Liver (tissue), 8 donors: ENCODE measurements at regions not wholly inside any gene's neighbourhood (a gene's known extent, or its start where the extent isn't known, plus 50 kb on each side); places are given as distances from the start of the nearest gene placed in this dataset.
"Not testable (repeated sequence)": the region's sequence is repeated elsewhere in the genome, so short reads cannot be mapped to it uniquely, and the experiment has no call there.

Source experiments
- DNase-seq: peaks from one replicate; pipeline ENCODE4 v3.0.0-alpha.2; 2017; ENCODE audit warnings: low spot score
- H3K27ac ChIP-seq, 2 donors: one replicate each; pipeline ENCODE4 v1.7.0; 2013; ENCODE audit warnings: inconsistent platforms in 2 of 2, low read length in 2 of 2, control low read depth in 1 of 2, low read depth in 1 of 2, mild to moderate bottlenecking in 1 of 2
- H3K27me3 ChIP-seq, 4 donors: one replicate each; pipeline versions ENCODE4 v1.6.1 to v1.7.0; 2013; ENCODE audit warnings: low read length in 3 of 4, inconsistent platforms in 1 of 4, mild to moderate bottlenecking in 1 of 4, moderate library complexity in 1 of 4; ENCODE audit not compliant: control insufficient read depth in 4 of 4, insufficient read depth in 4 of 4
- H3K36me3 ChIP-seq, 4 donors: one replicate each; pipeline versions ENCODE4 v1.6.1 to v1.7.0; 2013; ENCODE audit warnings: low read length in 3 of 4, mild to moderate bottlenecking in 3 of 4, low read depth in 1 of 4, moderate library complexity in 1 of 4; ENCODE audit not compliant: control insufficient read depth in 4 of 4, insufficient read depth in 3 of 4
- H3K4me1 ChIP-seq, 4 donors: one replicate each; pipeline versions ENCODE4 v1.6.1 to v1.7.0; 2013; ENCODE audit warnings: low read length in 3 of 4, mild to moderate bottlenecking in 3 of 4, moderate library complexity in 1 of 4; ENCODE audit not compliant: control insufficient read depth in 4 of 4, insufficient read depth in 4 of 4
- H3K4me3 ChIP-seq, 3 donors: one replicate each; pipeline versions ENCODE4 v1.6.1 to v1.7.0; 2013; ENCODE audit warnings: low read length in 3 of 3, control low read depth in 1 of 3, low read depth in 1 of 3, mild to moderate bottlenecking in 1 of 3
- H3K9ac ChIP-seq, 2 donors: one replicate each; pipeline ENCODE4 v1.7.0; 2013; ENCODE audit warnings: low read length in 2 of 2, mild to moderate bottlenecking in 2 of 2, moderate library complexity in 2 of 2, control low read depth in 1 of 2, low read depth in 1 of 2
- H3K9me3 ChIP-seq, 4 donors: one replicate each; pipeline versions ENCODE4 v1.6.1 to v1.7.0; 2013; ENCODE audit warnings: low read length in 3 of 4; ENCODE audit not compliant: control insufficient read depth in 4 of 4
- CTCF ChIP-seq: fragments of 150-350 bp; IDR thresholded peaks from 2 replicates; pipeline ENCODE4 v1.5.1; 2017; ENCODE audit warnings: improper control_type of control experiment, low read depth, low read length; ENCODE audit not compliant: missing input control
- FOXA2 ChIP-seq: IDR thresholded peaks from 2 replicates; pipeline ENCODE4 v1.6.1; 2016; ENCODE audit warnings: antibody characterized with exemption
- GABPA ChIP-seq, 2 donors: IDR thresholded peaks in 1 of 2; conservative IDR thresholded peaks in 1 of 2; 2 replicates each; pipeline ENCODE4 v1.6.1; 2016; ENCODE audit warnings: antibody characterized with exemption in 2 of 2, mild to moderate bottlenecking in 1 of 2, moderate library complexity in 1 of 2
- HNF4A ChIP-seq, 2 donors: conservative IDR thresholded peaks; 2 replicates each; pipeline ENCODE4 v1.6.1; 2016; ENCODE audit warnings: antibody characterized with exemption in 2 of 2, mild to moderate bottlenecking in 2 of 2
- HNF4G ChIP-seq: IDR thresholded peaks from 2 replicates; pipeline ENCODE4 v1.6.1; 2016; ENCODE audit warnings: antibody characterized with exemption
- JUND ChIP-seq, 2 donors: IDR thresholded peaks; 2 replicates each; pipeline ENCODE4 v1.6.1; 2016; ENCODE audit warnings: antibody characterized with exemption in 2 of 2
- MAX ChIP-seq: IDR thresholded peaks from 2 replicates; pipeline ENCODE4 v1.6.1; 2016; ENCODE audit warnings: antibody characterized with exemption
- NR2F2 ChIP-seq: IDR thresholded peaks from 2 replicates; pipeline ENCODE4 v1.6.1; 2016; ENCODE audit warnings: antibody characterized with exemption
- RXRA ChIP-seq, 2 donors: IDR thresholded peaks; 2 replicates each; pipeline ENCODE4 v1.6.1; 2017 to 2018; ENCODE audit warnings: antibody characterized with exemption in 2 of 2, mild to moderate bottlenecking in 1 of 2
- SP1 ChIP-seq: IDR thresholded peaks from 2 replicates; pipeline ENCODE4 v1.6.1; 2018; ENCODE audit warnings: antibody characterized with exemption, mild to moderate bottlenecking
- WGBS: extraction: QIAGEN DNeasy Blood & Tissue Kit; methylation state at CpG from one replicate; pipeline ENCODE4 v1.1.7; 2013; 5-methylcytosine and 5-hydroxymethylcytosine counted together
- TF ChIP-seq, protein P1 (sequence below): IDR thresholded peaks from 2 replicates; pipeline ENCODE4 v1.6.1; 2016; ENCODE audit warnings: antibody characterized with exemption, mild to moderate bottlenecking
- TF ChIP-seq, protein P2 (sequence below): IDR thresholded peaks from 2 replicates; pipeline ENCODE4 v1.6.1; 2016; ENCODE audit warnings: antibody characterized with exemption
- TF ChIP-seq, protein P3 (sequence below): IDR thresholded peaks from 2 replicates; pipeline ENCODE4 v1.6.1; 2016; ENCODE audit warnings: antibody characterized with exemption
- donor health status: healthy.
- donor health status: healthy.
- donor health status: healthy.
- donor health status: healthy.
- donor health status: healthy.

DNA sequence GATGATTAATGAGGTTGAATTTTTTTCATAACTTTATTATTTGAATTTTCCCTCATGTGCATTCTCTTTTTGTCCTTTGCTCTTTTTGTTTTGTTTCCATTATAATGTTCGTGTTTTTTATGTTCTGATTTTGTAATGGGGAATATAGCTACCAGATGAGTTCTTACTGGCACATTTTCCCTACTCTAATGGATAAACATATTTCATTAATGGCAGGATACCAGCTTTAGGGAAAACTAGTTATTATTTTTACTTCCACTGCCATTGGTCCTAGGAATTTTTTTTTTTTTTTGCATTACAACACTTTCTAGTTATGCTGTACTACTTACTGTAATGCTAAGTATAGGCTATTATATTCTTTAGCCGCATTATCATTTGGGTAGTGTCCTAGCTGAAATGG lies 286.3 kb downstream of the SPRY1 start:
- no peak for DNase-seq
- TF ChIP-seq, protein P1, sequence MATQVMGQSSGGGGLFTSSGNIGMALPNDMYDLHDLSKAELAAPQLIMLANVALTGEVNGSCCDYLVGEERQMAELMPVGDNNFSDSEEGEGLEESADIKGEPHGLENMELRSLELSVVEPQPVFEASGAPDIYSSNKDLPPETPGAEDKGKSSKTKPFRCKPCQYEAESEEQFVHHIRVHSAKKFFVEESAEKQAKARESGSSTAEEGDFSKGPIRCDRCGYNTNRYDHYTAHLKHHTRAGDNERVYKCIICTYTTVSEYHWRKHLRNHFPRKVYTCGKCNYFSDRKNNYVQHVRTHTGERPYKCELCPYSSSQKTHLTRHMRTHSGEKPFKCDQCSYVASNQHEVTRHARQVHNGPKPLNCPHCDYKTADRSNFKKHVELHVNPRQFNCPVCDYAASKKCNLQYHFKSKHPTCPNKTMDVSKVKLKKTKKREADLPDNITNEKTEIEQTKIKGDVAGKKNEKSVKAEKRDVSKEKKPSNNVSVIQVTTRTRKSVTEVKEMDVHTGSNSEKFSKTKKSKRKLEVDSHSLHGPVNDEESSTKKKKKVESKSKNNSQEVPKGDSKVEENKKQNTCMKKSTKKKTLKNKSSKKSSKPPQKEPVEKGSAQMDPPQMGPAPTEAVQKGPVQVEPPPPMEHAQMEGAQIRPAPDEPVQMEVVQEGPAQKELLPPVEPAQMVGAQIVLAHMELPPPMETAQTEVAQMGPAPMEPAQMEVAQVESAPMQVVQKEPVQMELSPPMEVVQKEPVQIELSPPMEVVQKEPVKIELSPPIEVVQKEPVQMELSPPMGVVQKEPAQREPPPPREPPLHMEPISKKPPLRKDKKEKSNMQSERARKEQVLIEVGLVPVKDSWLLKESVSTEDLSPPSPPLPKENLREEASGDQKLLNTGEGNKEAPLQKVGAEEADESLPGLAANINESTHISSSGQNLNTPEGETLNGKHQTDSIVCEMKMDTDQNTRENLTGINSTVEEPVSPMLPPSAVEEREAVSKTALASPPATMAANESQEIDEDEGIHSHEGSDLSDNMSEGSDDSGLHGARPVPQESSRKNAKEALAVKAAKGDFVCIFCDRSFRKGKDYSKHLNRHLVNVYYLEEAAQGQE, result no peak
- Histone ChIP-seq H3K4me3 (no peak overlapping the region), H3K4me1 (no peaks in the 10 kb centered on the region), H3K36me3 (no peaks in the 10 kb centered on the region), H3K27me3 (no peaks in the 10 kb centered on the region), H3K9me3 (peaks cover 0 to 2% (median 0%) of the 10 kb centered on the region in 4 donors), H3K27ac (no peak overlapping the region), H3K9ac (no peak overlapping the region)
- 94% methylated on average over 2 of the region's 2 CpGs for WGBS

- H3K9ac ChIP-seq, H3K4me3 ChIP-seq, H3K4me1 ChIP-seq, H3K9me3 ChIP-seq, H3K36me3 ChIP-seq, H3K27ac ChIP-seq, H3K27me3 ChIP-seq, DNase-seq: not testable (repeated sequence)
- 92% methylated on average over 26 of the region's 26 CpGs for WGBS
Observed at GRCh38 chr4:123684937-123685336, 288.3 kb downstream of the SPRY1 start.

- H3K36me3 ChIP-seq, H3K9me3 ChIP-seq, H3K27ac ChIP-seq, H3K9ac ChIP-seq, H3K27me3 ChIP-seq, H3K4me1 ChIP-seq, DNase-seq, H3K4me3 ChIP-seq: not testable (repeated sequence)
- 89% methylated on average over 2 of the region's 2 CpGs for WGBS
Observed at GRCh38 chr4:123695531-123695930, 298.9 kb downstream of the SPRY1 start.

DNA sequence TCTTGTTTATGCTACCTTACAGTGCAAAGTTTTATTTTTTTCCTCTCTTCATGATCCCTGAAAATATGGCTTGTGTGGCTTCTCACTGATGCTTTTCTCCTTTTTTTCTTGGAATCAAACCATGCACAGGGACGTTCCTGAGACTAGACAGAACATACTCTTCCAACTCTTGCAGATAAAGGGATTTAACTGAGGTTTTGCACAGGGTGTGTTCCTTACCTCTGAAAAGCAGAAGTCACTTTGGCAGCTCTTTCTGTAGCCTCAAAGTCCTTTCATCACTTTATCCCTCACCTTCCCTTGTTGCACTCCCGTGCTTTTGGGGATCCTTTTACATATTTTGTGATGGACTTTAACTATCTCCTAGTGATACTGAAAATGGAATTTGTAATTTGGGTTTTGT lies 300.1 kb downstream of the SPRY1 start:
- H3K27me3 ChIP-seq, result no peaks in the 10 kb centered on the region
- H3K27ac ChIP-seq, result no peak overlapping the region
- H3K4me3 ChIP-seq, result no peak overlapping the region
- TF ChIP-seq HNF4A (conservative IDR thresholded peaks at IDR 0.05), result no peak
- TF ChIP-seq NR2F2, result no peak
- no peak for TF ChIP-seq MAX
- H3K9me3 ChIP-seq, result no peaks in the 10 kb centered on the region
- no peak overlapping the region for H3K9ac ChIP-seq
- no peaks in the 10 kb centered on the region for H3K4me1 ChIP-seq
- no peaks in the 10 kb centered on the region for H3K36me3 ChIP-seq
- no peak for DNase-seq
- WGBS, result 73% methylated on average over 2 of the region's 2 CpGs

DNA sequence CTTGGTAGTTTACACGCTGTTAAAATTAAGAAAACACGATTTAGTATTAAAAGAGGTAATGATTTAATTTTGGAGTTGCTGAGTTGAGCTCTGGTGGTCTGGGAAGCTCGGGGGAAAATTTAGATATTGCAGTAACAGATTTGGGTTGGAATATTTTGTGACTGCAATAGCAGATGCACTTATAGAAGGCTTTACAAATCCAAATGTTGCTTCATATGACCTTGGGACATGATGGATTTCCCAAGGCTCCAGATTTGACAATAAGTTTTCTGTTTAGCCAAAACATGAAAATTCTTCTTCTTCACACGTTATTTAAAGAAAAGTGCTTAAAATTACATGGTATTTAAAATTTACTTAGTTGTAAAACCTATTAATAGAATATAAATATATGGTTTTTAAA lies 302.0 kb downstream of the SPRY1 start:
- Histone ChIP-seq H3K27me3 (no peaks in the 10 kb centered on the region), H3K36me3 (no peaks in the 10 kb centered on the region), H3K9me3 (peaks cover 0 to 3% (median 0%) of the 10 kb centered on the region in 4 donors), H3K9ac (no peak overlapping the region), H3K4me1 (no peaks in the 10 kb centered on the region), H3K27ac (no peak overlapping the region), H3K4me3 (no peak overlapping the region)
- 86% methylated on average over 4 of the region's 4 CpGs for WGBS
- no peak for DNase-seq
- TF ChIP-seq, protein P2, sequence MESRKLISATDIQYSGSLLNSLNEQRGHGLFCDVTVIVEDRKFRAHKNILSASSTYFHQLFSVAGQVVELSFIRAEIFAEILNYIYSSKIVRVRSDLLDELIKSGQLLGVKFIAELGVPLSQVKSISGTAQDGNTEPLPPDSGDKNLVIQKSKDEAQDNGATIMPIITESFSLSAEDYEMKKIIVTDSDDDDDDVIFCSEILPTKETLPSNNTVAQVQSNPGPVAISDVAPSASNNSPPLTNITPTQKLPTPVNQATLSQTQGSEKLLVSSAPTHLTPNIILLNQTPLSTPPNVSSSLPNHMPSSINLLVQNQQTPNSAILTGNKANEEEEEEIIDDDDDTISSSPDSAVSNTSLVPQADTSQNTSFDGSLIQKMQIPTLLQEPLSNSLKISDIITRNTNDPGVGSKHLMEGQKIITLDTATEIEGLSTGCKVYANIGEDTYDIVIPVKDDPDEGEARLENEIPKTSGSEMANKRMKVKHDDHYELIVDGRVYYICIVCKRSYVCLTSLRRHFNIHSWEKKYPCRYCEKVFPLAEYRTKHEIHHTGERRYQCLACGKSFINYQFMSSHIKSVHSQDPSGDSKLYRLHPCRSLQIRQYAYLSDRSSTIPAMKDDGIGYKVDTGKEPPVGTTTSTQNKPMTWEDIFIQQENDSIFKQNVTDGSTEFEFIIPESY, result no peak
- TF ChIP-seq GABPA (IDR thresholded peaks at IDR 0.05 in 1 of 2, conservative IDR thresholded peaks at IDR 0.05 in 1 of 2), result no peak
- no peak for TF ChIP-seq RXRA (IDR thresholded peaks at IDR 0.05)
- TF ChIP-seq HNF4G, result no peak
- no peak for TF ChIP-seq SP1
- TF ChIP-seq JUND (IDR thresholded peaks at IDR 0.05), result no peak
- no peak for TF ChIP-seq CTCF
- TF ChIP-seq, protein P3, sequence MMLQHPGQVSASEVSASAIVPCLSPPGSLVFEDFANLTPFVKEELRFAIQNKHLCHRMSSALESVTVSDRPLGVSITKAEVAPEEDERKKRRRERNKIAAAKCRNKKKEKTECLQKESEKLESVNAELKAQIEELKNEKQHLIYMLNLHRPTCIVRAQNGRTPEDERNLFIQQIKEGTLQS, result no peak
- no peak for TF ChIP-seq FOXA2
